OCI-LY7 (cell line): ENCODE measurements at regions not wholly inside any gene's neighbourhood (a gene's known extent, or its start where the extent isn't known, plus 50 kb on each side); places are given as distances from the start of the nearest gene placed in this dataset.

Experiments used
- CTCF ChIP-seq: fragments of 200-600 bp; sonication (generic); conservative IDR thresholded peaks from 2 replicates; pipeline ENCODE4 v1.5.1; 2014; ENCODE audit warnings: mild to moderate bottlenecking, antibody characterized with exemption, low read length, moderate library complexity, mixed read lengths
- EZH2phosphoT487 ChIP-seq: fragments of 200-600 bp; sonication (generic); IDR thresholded peaks from 2 replicates; pipeline ENCODE4 v1.6.1; 2018; ENCODE audit warnings: low read depth, borderline replicate concordance, mild to moderate bottlenecking, mixed run types, antibody characterized with exemption, low read length, moderate library complexity, mixed read lengths

DNA sequence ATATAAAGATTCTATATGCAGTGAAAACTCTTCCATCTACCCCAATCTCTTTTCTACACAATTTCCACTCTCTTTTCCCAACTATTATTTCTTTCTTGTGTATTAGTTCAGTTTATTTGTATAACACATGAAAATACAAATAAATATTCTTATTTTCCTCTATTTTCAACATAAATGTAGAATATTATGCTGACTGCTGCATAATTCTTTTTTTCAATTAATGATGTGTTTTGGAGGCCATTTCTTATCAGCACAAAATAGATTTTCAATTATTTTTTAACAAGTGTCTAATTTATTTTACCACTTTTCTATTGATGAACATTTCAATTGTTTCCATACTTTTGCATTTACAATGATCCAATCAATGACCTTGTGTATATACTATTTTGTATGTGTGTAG lies 557.7 kb upstream of the NR3C2 start:
- no peak for TF ChIP-seq CTCF
- no peak for TF ChIP-seq EZH2phosphoT487
